ENCODE measurements at regions not wholly inside any gene's neighbourhood (a gene's known extent, or its start where the extent isn't known, plus 50 kb on each side); places are given as distances from the start of the nearest gene placed in this dataset.

DNA sequence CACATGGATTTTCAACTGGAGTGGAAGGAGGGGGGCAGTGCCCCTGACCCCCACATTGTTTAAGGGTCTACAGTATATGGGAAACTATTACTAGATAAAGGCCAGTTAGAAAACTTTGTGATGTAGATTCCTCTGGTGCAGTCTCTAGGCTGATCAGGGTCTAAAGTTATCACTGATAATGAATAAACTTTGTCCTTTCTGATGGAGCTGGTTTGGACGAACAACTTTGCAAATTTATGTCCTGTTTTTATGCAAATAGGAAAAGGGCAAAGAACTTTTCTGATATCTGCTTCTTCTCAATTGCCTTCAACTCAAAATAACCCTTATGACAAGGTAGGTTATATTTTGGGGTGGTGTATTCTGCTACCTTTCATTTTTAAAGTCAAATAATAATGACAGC is 829.2 kb upstream of the ACVR2A start:
- intact Hi-C loops (cut with DNase I) = no loop called here
- Histone ChIP-seq H3K9me3 (no peaks in the 10 kb centered on the region), H3K36me3 (no peaks in the 10 kb centered on the region), H3K4me1 (no peaks in the 10 kb centered on the region), H3K27ac (no peak overlapping the region), H3K27me3 (no peaks in the 10 kb centered on the region), H3K4me3 (no peak overlapping the region)
- WGBS, 2 donors = 40 to 61% methylated on average over 1 of the region's 1 CpG
- no peak for DNase-seq
- TF ChIP-seq EP300 (IDR thresholded peaks at IDR 0.05) (no peak), POLR2A (IDR thresholded peaks at IDR 0.05) (no peak), POLR2AphosphoS5 (IDR thresholded peaks at IDR 0.05) (no peak)
- TF ChIP-seq, protein P1, sequence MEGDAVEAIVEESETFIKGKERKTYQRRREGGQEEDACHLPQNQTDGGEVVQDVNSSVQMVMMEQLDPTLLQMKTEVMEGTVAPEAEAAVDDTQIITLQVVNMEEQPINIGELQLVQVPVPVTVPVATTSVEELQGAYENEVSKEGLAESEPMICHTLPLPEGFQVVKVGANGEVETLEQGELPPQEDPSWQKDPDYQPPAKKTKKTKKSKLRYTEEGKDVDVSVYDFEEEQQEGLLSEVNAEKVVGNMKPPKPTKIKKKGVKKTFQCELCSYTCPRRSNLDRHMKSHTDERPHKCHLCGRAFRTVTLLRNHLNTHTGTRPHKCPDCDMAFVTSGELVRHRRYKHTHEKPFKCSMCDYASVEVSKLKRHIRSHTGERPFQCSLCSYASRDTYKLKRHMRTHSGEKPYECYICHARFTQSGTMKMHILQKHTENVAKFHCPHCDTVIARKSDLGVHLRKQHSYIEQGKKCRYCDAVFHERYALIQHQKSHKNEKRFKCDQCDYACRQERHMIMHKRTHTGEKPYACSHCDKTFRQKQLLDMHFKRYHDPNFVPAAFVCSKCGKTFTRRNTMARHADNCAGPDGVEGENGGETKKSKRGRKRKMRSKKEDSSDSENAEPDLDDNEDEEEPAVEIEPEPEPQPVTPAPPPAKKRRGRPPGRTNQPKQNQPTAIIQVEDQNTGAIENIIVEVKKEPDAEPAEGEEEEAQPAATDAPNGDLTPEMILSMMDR (IDR thresholded peaks at IDR 0.05) = no peak

DNA sequence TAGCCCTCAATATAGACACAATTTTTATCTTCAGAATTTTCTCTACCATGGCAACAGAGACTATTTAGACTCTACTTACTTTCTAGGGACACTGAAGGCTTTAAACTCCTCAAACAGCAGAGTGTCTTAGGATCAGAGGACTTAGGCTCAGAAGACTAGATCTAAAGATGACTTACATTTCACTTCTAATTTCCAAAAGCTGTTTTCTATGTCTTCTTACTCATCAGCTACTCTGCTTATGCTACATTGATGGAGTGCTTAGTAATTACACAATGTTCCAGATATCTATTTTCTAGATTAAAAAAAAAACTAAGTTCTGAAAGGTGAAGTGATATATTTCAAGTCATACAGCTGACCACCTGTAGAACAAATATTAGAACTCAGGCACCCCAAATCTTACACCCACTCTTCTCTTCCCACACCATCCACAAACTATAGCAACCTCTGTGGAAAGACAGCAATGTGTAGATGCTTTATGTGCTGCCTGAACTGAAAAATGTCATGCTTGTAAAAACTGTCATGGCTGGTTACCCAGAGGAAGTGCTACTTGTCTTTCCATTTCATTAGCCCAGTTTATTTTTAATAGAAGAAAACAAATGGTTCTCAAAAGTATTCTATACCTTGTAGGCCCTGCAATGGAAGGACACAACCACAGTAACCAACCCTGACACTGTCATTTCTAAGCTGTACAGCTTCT is 831.0 kb upstream of the ACVR2A start:
- no peaks in the 10 kb centered on the region for H3K4me1 ChIP-seq
- no peaks in the 10 kb centered on the region for H3K27me3 ChIP-seq
- intact Hi-C loops (cut with DNase I) = no loop called here
- no peak for DNase-seq
- H3K4me3 ChIP-seq = no peak overlapping the region
- H3K9me3 ChIP-seq = no peaks in the 10 kb centered on the region
- TF ChIP-seq EP300 (IDR thresholded peaks at IDR 0.05) = no peak
- no peaks in the 10 kb centered on the region for H3K36me3 ChIP-seq
- no peak overlapping the region for H3K27ac ChIP-seq

DNA sequence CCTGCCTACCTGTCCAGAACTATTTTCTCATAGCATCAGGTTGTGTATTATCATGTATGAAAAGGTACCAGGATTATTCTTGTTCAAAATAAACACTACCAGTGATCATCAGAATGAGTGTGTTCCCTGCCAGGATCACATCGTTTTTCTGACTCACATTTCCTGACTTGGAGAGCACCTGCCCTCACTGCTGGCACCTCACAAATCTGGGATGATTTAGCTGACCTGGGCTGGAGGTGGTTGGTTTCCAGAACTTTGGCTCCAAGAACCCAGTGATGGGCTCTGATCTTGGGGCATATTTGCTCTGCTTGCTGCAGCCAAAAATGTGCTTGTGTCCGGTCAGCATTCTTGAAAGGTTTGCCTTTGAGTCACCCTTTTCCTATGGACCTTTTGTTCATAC is 836.3 kb upstream of the ACVR2A start:
- Histone ChIP-seq H3K27ac (no peak overlapping the region), H3K4me3 (no peak overlapping the region), H3K27me3 (no peaks in the 10 kb centered on the region), H3K9me3 (no peaks in the 10 kb centered on the region), H3K4me1 (no peaks in the 10 kb centered on the region), H3K36me3 (no peaks in the 10 kb centered on the region)
- 52 to 72% methylated on average over 2 of the region's 2 CpGs for WGBS, 2 donors
- intact Hi-C loops (cut with DNase I) = no loop called here
- no peak for TF ChIP-seq POLR2AphosphoS5 (IDR thresholded peaks at IDR 0.05)
- DNase-seq = no peak

DNA sequence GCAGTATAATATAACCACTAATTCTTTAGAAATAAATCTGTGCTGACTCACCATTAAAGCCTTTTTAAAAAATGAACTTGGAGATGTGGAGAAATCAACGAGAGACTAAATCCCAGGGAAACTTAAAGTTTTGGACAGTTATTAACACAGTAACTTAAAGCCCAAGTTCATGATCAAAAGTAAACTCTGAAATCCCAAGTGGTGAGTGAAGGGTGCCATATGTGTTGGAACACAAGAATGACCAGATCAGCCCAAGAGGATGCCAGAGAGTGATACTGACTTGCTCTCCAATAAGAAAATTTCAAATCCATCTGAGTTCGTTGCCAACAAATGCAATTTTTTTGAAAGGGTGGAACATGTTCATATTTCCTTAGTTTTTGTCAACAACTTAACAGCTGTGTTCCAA is 838.1 kb upstream of the ACVR2A start:
- DNase-seq = no peak
- Histone ChIP-seq H3K36me3 (no peaks in the 10 kb centered on the region), H3K9me3 (no peaks in the 10 kb centered on the region), H3K27me3 (no peaks in the 10 kb centered on the region), H3K27ac (no peak overlapping the region), H3K4me3 (no peak overlapping the region), H3K4me1 (no peaks in the 10 kb centered on the region)
- intact Hi-C loops (cut with DNase I) = no loop called here
- 75 to 76% methylated on average over 2 of the region's 2 CpGs for WGBS, 2 donors
- TF ChIP-seq EP300 (IDR thresholded peaks at IDR 0.05) = no peak
- TF ChIP-seq POLR2A (IDR thresholded peaks at IDR 0.05) = no peak
- TF ChIP-seq, protein P1 (IDR thresholded peaks at IDR 0.05) = no peak
- TF ChIP-seq POLR2AphosphoS5 (IDR thresholded peaks at IDR 0.05) = no peak

DNA sequence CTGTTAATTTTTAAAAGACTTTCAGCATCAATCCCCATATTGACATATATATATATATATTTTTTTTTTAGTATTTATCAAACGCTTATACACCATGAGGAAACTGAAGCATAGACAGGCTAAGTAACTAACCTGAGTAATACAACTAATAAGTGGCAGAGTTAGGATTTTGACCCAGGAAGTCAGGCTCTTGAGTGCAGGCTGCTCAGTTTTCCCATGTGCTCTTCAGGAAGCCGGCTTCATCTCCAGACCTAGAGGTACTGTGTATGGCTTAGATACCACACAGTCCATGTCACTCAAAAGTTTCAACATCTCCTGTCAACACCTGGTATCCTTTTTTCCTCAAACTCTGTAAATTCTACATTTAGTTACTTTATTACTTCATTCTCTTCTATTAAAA is 841.7 kb upstream of the ACVR2A start:
- DNase-seq = no peak
- Histone ChIP-seq H3K27me3 (no peaks in the 10 kb centered on the region), H3K4me3 (no peak overlapping the region), H3K36me3 (no peaks in the 10 kb centered on the region), H3K9me3 (no peaks in the 10 kb centered on the region), H3K4me1 (peaks cover 0 to 5% (median 1%) of the 10 kb centered on the region in 4 donors), H3K27ac (no peak overlapping the region)
- WGBS, 2 donors = 78 to 82% methylated on average over 2 of the region's 2 CpGs
- intact Hi-C loops (cut with DNase I) = no loop called here
- no peak for TF ChIP-seq EP300 (IDR thresholded peaks at IDR 0.05)
- TF ChIP-seq, protein P1 (IDR thresholded peaks at IDR 0.05) = no peak
- no peak for TF ChIP-seq POLR2A (IDR thresholded peaks at IDR 0.05)
- no peak for TF ChIP-seq POLR2AphosphoS5 (IDR thresholded peaks at IDR 0.05)

DNA sequence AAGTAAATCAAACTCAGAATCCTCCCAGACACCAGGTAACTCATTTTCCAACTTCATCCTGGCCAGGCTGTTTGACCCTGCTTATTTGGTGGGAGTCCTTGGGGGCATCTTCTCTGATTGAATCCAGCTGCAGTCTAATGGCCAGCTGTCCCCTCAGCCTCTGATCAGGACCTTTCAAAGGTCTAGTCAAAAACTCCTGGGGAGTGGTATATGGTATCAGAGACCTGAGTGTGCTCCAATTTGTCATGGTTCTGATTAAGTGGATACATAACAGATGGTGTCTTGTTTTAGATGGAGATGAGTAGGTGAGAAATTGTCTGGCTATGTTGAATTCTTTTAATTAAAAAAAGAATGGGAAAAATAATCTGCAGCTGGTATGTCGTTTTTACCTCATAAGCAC is 842.6 kb upstream of the ACVR2A start:
- 63 to 68% methylated on average over 1 of the region's 1 CpG for WGBS, 2 donors
- Histone ChIP-seq H3K9me3 (no peaks in the 10 kb centered on the region), H3K4me1 (peaks cover 0 to 13% (median 5%) of the 10 kb centered on the region in 4 donors), H3K27ac (no peak overlapping the region), H3K36me3 (no peaks in the 10 kb centered on the region), H3K4me3 (no peak overlapping the region), H3K27me3 (no peaks in the 10 kb centered on the region)
- intact Hi-C loops (cut with DNase I) = no loop called here
- TF ChIP-seq POLR2AphosphoS5 (IDR thresholded peaks at IDR 0.05) (no peak), POLR2A (IDR thresholded peaks at IDR 0.05) (no peak), EP300 (IDR thresholded peaks at IDR 0.05) (no peak)
- TF ChIP-seq, protein P1 (IDR thresholded peaks at IDR 0.05) = no peak
- no peak for DNase-seq

All from sigmoid colon (tissue), 6 donors.